ENCODE measurements at regions not wholly inside any gene's neighbourhood (a gene's known extent, or its start where the extent isn't known, plus 50 kb on each side); places are given as distances from the start of the nearest gene placed in this dataset.
"Not testable (repeated sequence)": the region's sequence is repeated elsewhere in the genome, so short reads cannot be mapped to it uniquely, and the experiment has no call there.

DNA sequence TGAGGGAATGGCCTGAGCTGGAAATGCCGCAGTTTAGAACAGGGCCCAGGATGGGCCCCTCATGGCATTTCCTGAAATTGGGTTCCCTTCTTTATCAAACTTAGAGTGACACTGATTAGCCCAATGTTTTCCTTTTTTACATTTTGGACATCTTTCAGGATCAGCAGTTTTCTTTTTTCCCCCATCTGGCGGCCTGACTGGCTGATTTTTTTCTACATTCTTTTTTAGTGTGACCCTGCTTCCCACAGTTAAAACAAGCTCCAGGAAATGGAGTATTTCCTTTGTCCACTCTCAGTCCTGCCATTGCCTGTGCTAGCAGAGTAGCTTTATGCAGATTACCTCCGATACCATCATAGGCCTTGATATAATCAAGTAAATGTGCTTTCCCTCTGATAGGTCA is 185.8 kb upstream of the IGF1 start:
- H4K20me1 ChIP-seq (ENCODE audit: insufficient read depth, low read length); H3K27ac ChIP-seq (ENCODE audit: insufficient read depth, low read length); H2AK9ac ChIP-seq (replicated peaks; ENCODE audit: low read depth, low read length, poor library complexity); H3K9me1 ChIP-seq (ENCODE audit: insufficient read depth, low read length); H3K23ac ChIP-seq (ENCODE audit: low read depth, low read length); DNase-seq; H3K4me1 ChIP-seq (ENCODE audit: control insufficient read depth, insufficient read depth, low read length); H2BK15ac ChIP-seq (ENCODE audit: low read depth, low read length); dilution Hi-C loops (cut with HindIII; ENCODE audit: low sequenced_read_pairs, unreplicated experiment); BruUV-seq (replicated peaks); H3K9me3 ChIP-seq (ENCODE audit: control insufficient read depth, insufficient read depth, low read length); H4K8ac ChIP-seq (ENCODE audit: low read depth in 2 of 2, low read length in 2 of 2); H3K18ac ChIP-seq (ENCODE audit: low read depth, low read length); CTCF ChIA-PET; in situ Hi-C loops (cut with MboI; ENCODE audit: low sequenced_read_pairs); H2BK20ac ChIP-seq (ENCODE audit: low read depth, low read length); H3K9ac ChIP-seq (ENCODE audit: low read depth, low read length); H3K79me1 ChIP-seq (ENCODE audit: low read depth in 1 of 2, low read length in 2 of 2); H2BK5ac ChIP-seq (ENCODE audit: low read depth, low read length, poor library complexity, severe bottlenecking); H3K4me2 ChIP-seq (ENCODE audit: low read depth, low read length); H4K5ac ChIP-seq (ENCODE audit: low read depth, low read length); H3K4ac ChIP-seq (ENCODE audit: low read depth, low read length); H3K56ac ChIP-seq (ENCODE audit: extremely low read depth, insufficient read depth, low read length); H3K4me3 ChIP-seq (ENCODE audit: insufficient read depth, low read depth, low read length); H2BK120ac ChIP-seq (ENCODE audit: low read depth, low read length); H3K14ac ChIP-seq (replicated peaks; ENCODE audit: low read depth, low read length); intact Hi-C loops (cut with micrococcal nuclease); H3K27me3 ChIP-seq (ENCODE audit: control insufficient read depth, insufficient read depth, low read length); H4K91ac ChIP-seq (ENCODE audit: insufficient read depth, low read depth, low read length); H3K36me3 ChIP-seq (ENCODE audit: control insufficient read depth, insufficient read depth, low read length); ATAC-seq (ENCODE audit: low read depth); H2AFZ ChIP-seq (replicated peaks; ENCODE audit: low read length, poor library complexity); H2AK5ac ChIP-seq (ENCODE audit: low read depth, low read length): not testable (repeated sequence)
- POLR2A ChIA-PET (ENCODE audit: unreplicated experiment): interaction anchor here (0.5 kb wide), 1 partner anchor 28 kb away, joined by 19 read pairs; no protein-coding TSS in a partner anchor
- WGBS, 2 experiments (ENCODE audit: extremely low coverage in 2 of 2, insufficient read length in 1 of 2): 100% methylated on average over 1 of the region's 3 CpGs; no CpG with 5 or more reads in 1 of the 2 experiments
